ENCODE measurements at regions not wholly inside any gene's neighbourhood (a gene's known extent, or its start where the extent isn't known, plus 50 kb on each side); places are given as distances from the start of the nearest gene placed in this dataset.
A peak's percentile ranks its signal among the peaks of the same experiment; 100 is the strongest.

DNA sequence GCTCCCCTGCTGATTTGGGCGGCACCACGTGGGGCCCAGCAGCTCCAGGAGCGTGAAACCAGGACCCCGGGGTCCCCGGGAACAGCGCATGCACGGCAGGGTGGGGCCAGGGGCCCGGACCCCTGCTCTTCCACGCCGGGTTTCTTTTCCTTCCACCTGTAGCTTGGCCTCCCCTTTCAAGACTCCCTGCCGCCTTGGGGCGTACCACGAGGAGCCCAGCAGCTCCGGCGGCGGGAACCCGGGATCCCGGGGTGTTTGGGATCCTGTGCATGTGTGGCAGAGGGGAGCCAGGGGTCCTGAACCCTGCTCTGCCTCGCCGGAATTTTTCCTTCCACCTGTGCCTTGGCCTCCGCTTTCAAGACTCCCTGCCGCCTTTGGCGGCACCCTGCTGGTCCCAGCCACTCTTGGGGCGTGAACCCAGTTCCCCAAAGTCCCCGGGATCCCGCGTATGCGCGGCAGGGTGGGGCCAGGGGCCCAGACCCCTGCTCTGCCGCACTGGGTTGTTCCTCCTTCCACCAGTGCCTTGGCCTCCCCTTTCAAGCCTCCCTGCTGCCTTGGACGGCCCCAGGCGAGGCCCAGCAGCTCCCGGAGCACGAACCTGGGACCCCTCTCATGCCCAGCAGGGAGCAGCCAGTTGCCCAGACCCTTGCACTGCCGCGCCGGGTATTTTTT, 322.7 kb downstream of the ALG10 start:
- Histone ChIP-seq H3K9ac (ENCODE audit: insufficient read depth, low read depth, low read length) (no peak overlapping the region), H3K36me3 (replicated peaks in 1 of 2; ENCODE audit: control insufficient read depth in 1 of 2, insufficient read depth in 2 of 2, low read length in 2 of 2) (no peaks in the 10 kb centered on the region), H3K27ac (ENCODE audit: extremely low read length, insufficient read depth, low read length) (no peak overlapping the region), H3K4me1 (ENCODE audit: insufficient read depth, low read length) (peaks cover 19% of the 10 kb centered on the region; the same call in 1 of the 2 replicates), H3K4me2 (ENCODE audit: low read depth, low read length) (peak overlapping the region; percentile 53; the same call in 1 of the 2 replicates), H3K9me3 (ENCODE audit: low read length) (no peaks in the 10 kb centered on the region), H4K20me1 (ENCODE audit: insufficient read depth, low read length) (no peaks in the 10 kb centered on the region), H3K27me3 (ENCODE audit: control insufficient read depth in 1 of 2, insufficient read depth in 2 of 2, low read length in 2 of 2) (peaks cover 10 to 54% of the 10 kb centered on the region in 2 experiments), H3K4me3 (replicated peaks in 1 of 3; ENCODE audit: insufficient read depth in 1 of 3, low read depth in 2 of 3, low read length in 3 of 3) (peak overlapping the region in 1 of 3 experiments; percentile 50; a peak in 1 of 6 replicates), H3K79me2 (ENCODE audit: insufficient read depth, low read length) (no peaks in the 10 kb centered on the region), H2AFZ (ENCODE audit: low read length) (no peak overlapping the region)
- no TSS peak for BruUV-seq (replicated peaks)
- DNase-seq (ENCODE audit: low spot score): no peak
- 39% methylated on average over 15 of the region's 37 CpGs for WGBS (ENCODE audit: low lambda C conversion rate)
- TF ChIP-seq HOXD1 (CRISPR knock-in tag; IDR thresholded peaks at IDR 0.05): no peak
- ChIA-PET CTCF (ENCODE audit: low intra/inter-chr PET ratio, low total read pairs) (no interaction called here), POLR2A (no interaction called here)
- peak; percentile 34 for ATAC-seq
- intact Hi-C loops (cut with micrococcal nuclease; ENCODE audit: unreplicated experiment): no loop called here
- no peak for FAIRE-seq
- in situ Hi-C loops (cut with HindIII; ENCODE audit: extremely low pct_ligation_motif_present, low pct_unique_long_range_greater_than_20kb): no loop called here

GRCh38 chr12:34345801-34346200, 323.5 kb downstream of the ALG10 start:
- no peak for TF ChIP-seq MEF2D (CRISPR knock-in tag; IDR thresholded peaks at IDR 0.05)
- no peak for TF ChIP-seq HES4 (CRISPR knock-in tag; IDR thresholded peaks at IDR 0.05; ENCODE audit: borderline replicate concordance)
- CTCF ChIA-PET (ENCODE audit: low intra/inter-chr PET ratio, low total read pairs): no interaction called here
- intact Hi-C loops (cut with micrococcal nuclease; ENCODE audit: unreplicated experiment): no loop called here

More at GRCh38 chr12:34345801-34346200, 323.5 kb downstream of the ALG10 start:
- no TSS peak for BruUV-seq (replicated peaks)
- H3K36me3 ChIP-seq (replicated peaks in 1 of 2; ENCODE audit: control insufficient read depth in 1 of 2, insufficient read depth in 2 of 2, low read length in 2 of 2): no peaks in the 10 kb centered on the region
- H3K27ac ChIP-seq (ENCODE audit: extremely low read length, insufficient read depth, low read length): no peak overlapping the region
- 0% methylated on average over 4 of the region's 31 CpGs for WGBS (ENCODE audit: low lambda C conversion rate)
- no peak overlapping the region for H3K9ac ChIP-seq (ENCODE audit: insufficient read depth, low read depth, low read length)
- POLR2A ChIA-PET: no interaction called here
- peaks cover 19% of the 10 kb centered on the region; the same call in 1 of the 2 replicates for H3K4me1 ChIP-seq (ENCODE audit: insufficient read depth, low read length)
- no peak for DNase-seq (ENCODE audit: low spot score)
- no peak for ATAC-seq
- peak overlapping the region; percentile 53 for H3K4me2 ChIP-seq (ENCODE audit: low read depth, low read length)
- H2AFZ ChIP-seq (ENCODE audit: low read length): no peak overlapping the region
- no peaks in the 10 kb centered on the region for H4K20me1 ChIP-seq (ENCODE audit: insufficient read depth, low read length)
- H3K4me3 ChIP-seq (replicated peaks in 1 of 3; ENCODE audit: insufficient read depth in 1 of 3, low read depth in 2 of 3, low read length in 3 of 3): peak overlapping the region in 1 of 3 experiments; percentile 50; a peak in 1 of 6 replicates
- no peaks in the 10 kb centered on the region for H3K9me3 ChIP-seq (ENCODE audit: low read length)
- H3K79me2 ChIP-seq (ENCODE audit: insufficient read depth, low read length): no peaks in the 10 kb centered on the region
- no peak for FAIRE-seq
- in situ Hi-C loops (cut with HindIII; ENCODE audit: extremely low pct_ligation_motif_present, low pct_unique_long_range_greater_than_20kb): no loop called here
- H3K27me3 ChIP-seq (ENCODE audit: control insufficient read depth in 1 of 2, insufficient read depth in 2 of 2, low read length in 2 of 2): peaks cover 10 to 47% of the 10 kb centered on the region in 2 experiments

Measured in HepG2 (cell line).